HepG2 (cell line): ENCODE measurements at regions not wholly inside any gene's neighbourhood (a gene's known extent, or its start where the extent isn't known, plus 50 kb on each side); places are given as distances from the start of the nearest gene placed in this dataset.
A peak's percentile ranks its signal among the peaks of the same experiment; 100 is the strongest.

ENCODE experiments used
- ATAC-seq: fragments of 200-7000 bp; cut with Tn5 transposase; 3 replicates; pipeline ENCODE4 v1.9.1; 2020; ENCODE audit warnings: mild to moderate bottlenecking, moderate library complexity
- BruUV-seq: library from RNA; stranded (reverse); fragments of 400-500 nt; replicated peaks from 2 replicates; lab custom pipeline; 2021; lab: Mats Ljungman, UMichigan
- CTCF ChIA-PET: fragments of 300-600 bp; formaldehyde crosslinking; extraction: SDS; loops from one replicate; lab custom pipeline; 2021; ENCODE audit warnings: low total read pairs, inconsistent platforms, low intra/inter-chr PET ratio; lab: Yijun Ruan, JAX
- POLR2A ChIA-PET: fragments of 350-600 bp; sonication (Branson Sonifier 250); formaldehyde crosslinking; loops from one replicate; lab custom pipeline; 2020; ENCODE audit warnings: antibody characterized with exemption, inconsistent platforms; lab: Yijun Ruan, JAX
- DNase-seq: peaks from one replicate; pipeline ENCODE4 v3.0.0-alpha.2; 2015; ENCODE audit warnings: low spot score
- FAIRE-seq: peaks from 3 replicates; lab custom pipeline; 2011; peaks lifted over from hg19 to GRCh38; lab: Jason Lieb, UNC
- H2AFZ ChIP-seq: one replicate; pipeline ENCODE4 v1.6.1; 2011; ENCODE audit warnings: low read length, inconsistent platforms
- H3K27ac ChIP-seq: fragments of 300-600 bp; 3 replicates; pipeline ENCODE4 v1.8.0; 2011; ENCODE audit warnings: mixed run types, mild to moderate bottlenecking, mixed read lengths, low read length, inconsistent platforms; ENCODE audit not compliant: insufficient read depth; ENCODE audit errors: extremely low read length
- H3K27me3 ChIP-seq, 2 experiments: fragments of 200-600 bp in 1 of 2; 2 replicates in 1 of 2; 3 replicates in 1 of 2; pipeline versions ENCODE4 v1.6.0 to v1.8.0; 2011; ENCODE audit warnings: low read length in 2 of 2, mild to moderate bottlenecking in 2 of 2, moderate library complexity in 2 of 2, inconsistent platforms in 1 of 2; ENCODE audit not compliant: insufficient read depth in 2 of 2, control insufficient read depth in 1 of 2
- H3K36me3 ChIP-seq, 2 experiments: fragments of 200-600 bp in 1 of 2; replicated peaks in 1 of 2; 2 replicates in 1 of 2; 3 replicates in 1 of 2; pipeline versions ENCODE4 v1.5.1 to v1.8.0; 2011; ENCODE audit warnings: low read length in 2 of 2, inconsistent platforms in 1 of 2; ENCODE audit not compliant: insufficient read depth in 2 of 2, control insufficient read depth in 1 of 2
- H3K4me1 ChIP-seq: 2 replicates; pipeline ENCODE4 v1.5.1; 2012; ENCODE audit warnings: low read length, inconsistent platforms; ENCODE audit not compliant: insufficient read depth
- H3K4me2 ChIP-seq: 2 replicates; pipeline ENCODE4 v1.6.0; 2011; ENCODE audit warnings: low read depth, low read length, inconsistent platforms
- H3K4me3 ChIP-seq, 3 experiments: fragments of 200-600 bp in 1 of 3; sonication (generic), shearing (Covaris generic) in 1 of 3; replicated peaks in 1 of 3; 2 replicates each; pipeline ENCODE4 v1.5.1; 2011 to 2016; ENCODE audit warnings: low read length in 3 of 3, inconsistent platforms in 2 of 3, low read depth in 2 of 3, mild to moderate bottlenecking in 2 of 3, control low read depth in 1 of 3, mixed read lengths in 1 of 3; ENCODE audit not compliant: insufficient read depth in 1 of 3
- H3K79me2 ChIP-seq: one replicate; pipeline ENCODE4 v1.6.1; 2011; ENCODE audit warnings: low read length, inconsistent platforms; ENCODE audit not compliant: insufficient read depth
- H3K9ac ChIP-seq: 2 replicates; pipeline ENCODE4 v1.6.0; 2011; ENCODE audit warnings: mild to moderate bottlenecking, low read depth, low read length, inconsistent platforms; ENCODE audit not compliant: insufficient read depth
- H3K9me3 ChIP-seq: 2 replicates; pipeline ENCODE4 v1.5.1; 2012; ENCODE audit warnings: mild to moderate bottlenecking, low read length
- H4K20me1 ChIP-seq: 2 replicates; pipeline ENCODE4 v1.6.0; 2011; ENCODE audit warnings: inconsistent platforms, mild to moderate bottlenecking, low read length, moderate library complexity; ENCODE audit not compliant: insufficient read depth
- DDIT3 ChIP-seq: sonication (generic); formaldehyde crosslinking; IDR thresholded peaks from 2 replicates; pipeline ENCODE4 v1.4.0; 2020; ENCODE audit warnings: mild to moderate bottlenecking, missing genetic modification reagents
- EP300 ChIP-seq, 3 experiments: sonication (generic) in 1 of 3; formaldehyde crosslinking in 1 of 3; IDR thresholded peaks; 2 replicates each; pipeline versions ENCODE4 v1.5.1 to v1.6.1; 2011 to 2020; ENCODE audit warnings: low read depth in 2 of 3, low read length in 2 of 3, borderline replicate concordance in 1 of 3, improper control_type of control experiment in 1 of 3, mild to moderate bottlenecking in 1 of 3, missing genetic modification reagents in 1 of 3, moderate library complexity in 1 of 3
- FOXP1 ChIP-seq, 2 experiments: fragments of 450-650 bp in 1 of 2; IDR thresholded peaks; 2 replicates each; pipeline ENCODE4 v1.6.1; 2017 to 2018; ENCODE audit warnings: antibody characterized with exemption in 1 of 2
- HNRNPK ChIP-seq: fragments of 200-400 bp; formaldehyde crosslinking; IDR thresholded peaks from 2 replicates; pipeline ENCODE4 v1.6.1; 2018; ENCODE audit warnings: low read length, low read depth, moderate library complexity, mild to moderate bottlenecking; ENCODE audit not compliant: poor library complexity, severe bottlenecking
- STAG1 ChIP-seq: sonication (generic); formaldehyde crosslinking; IDR thresholded peaks from 2 replicates; pipeline ENCODE4 v1.4.0; 2020; ENCODE audit warnings: missing genetic modification reagents
- TCF12 ChIP-seq, 2 experiments: fragments of 450-650 bp in 1 of 2; sonication (generic) in 1 of 2; formaldehyde crosslinking in 1 of 2; IDR thresholded peaks; 2 replicates each; pipeline versions ENCODE4 v1.6.1 to v1.8.0; 2017 to 2022; ENCODE audit warnings: antibody characterized with exemption in 1 of 2, mild to moderate bottlenecking in 1 of 2, missing genetic modification reagents in 1 of 2, moderate library complexity in 1 of 2
- ZBTB14 ChIP-seq: sonication (generic); formaldehyde crosslinking; IDR thresholded peaks from 2 replicates; pipeline ENCODE4 v1.4.0; 2020; ENCODE audit warnings: missing genetic modification reagents
- ZBTB44 ChIP-seq: sonication (generic); formaldehyde crosslinking; IDR thresholded peaks from 2 replicates; pipeline ENCODE4 v1.4.0; 2020; ENCODE audit warnings: missing genetic modification reagents
- ZMYM2 ChIP-seq: sonication (generic); formaldehyde crosslinking; IDR thresholded peaks from 2 replicates; pipeline ENCODE4 v1.8.0; 2022; ENCODE audit warnings: mild to moderate bottlenecking, missing genetic modification reagents
- ZNF207 ChIP-seq: fragments of 450-650 bp; IDR thresholded peaks from 2 replicates; pipeline ENCODE4 v1.6.1; 2016; ENCODE audit warnings: antibody characterized with exemption, borderline replicate concordance
- ZNF652 ChIP-seq: IDR thresholded peaks from 2 replicates; pipeline ENCODE4 v1.6.1; 2016; ENCODE audit warnings: low read depth, borderline replicate concordance
- WGBS: methylation state at CpG from one replicate; pipeline ENCODE4 v1.1.6; 2017; ENCODE audit warnings: low lambda C conversion rate; 5-methylcytosine and 5-hydroxymethylcytosine counted together
- in situ Hi-C: cut with HindIII; loops from 2 replicates; pipeline ENCODE4 v1.10.0; 2017; ENCODE audit warnings: low pct_unique_long_range_greater_than_20kb; ENCODE audit not compliant: extremely low pct_ligation_motif_present
- intact Hi-C: fragments of 100-400 bp; cut with micrococcal nuclease; formaldehyde crosslinking; loops from one replicate; pipeline ENCODE4 v1.10.0; 2022; ENCODE audit not compliant: unreplicated experiment
- TF ChIP-seq, protein P1 (sequence below): sonication (generic); formaldehyde crosslinking; IDR thresholded peaks from 2 replicates; pipeline ENCODE4 v1.5.0; 2020; ENCODE audit warnings: mild to moderate bottlenecking, missing genetic modification reagents, moderate library complexity

DNA sequence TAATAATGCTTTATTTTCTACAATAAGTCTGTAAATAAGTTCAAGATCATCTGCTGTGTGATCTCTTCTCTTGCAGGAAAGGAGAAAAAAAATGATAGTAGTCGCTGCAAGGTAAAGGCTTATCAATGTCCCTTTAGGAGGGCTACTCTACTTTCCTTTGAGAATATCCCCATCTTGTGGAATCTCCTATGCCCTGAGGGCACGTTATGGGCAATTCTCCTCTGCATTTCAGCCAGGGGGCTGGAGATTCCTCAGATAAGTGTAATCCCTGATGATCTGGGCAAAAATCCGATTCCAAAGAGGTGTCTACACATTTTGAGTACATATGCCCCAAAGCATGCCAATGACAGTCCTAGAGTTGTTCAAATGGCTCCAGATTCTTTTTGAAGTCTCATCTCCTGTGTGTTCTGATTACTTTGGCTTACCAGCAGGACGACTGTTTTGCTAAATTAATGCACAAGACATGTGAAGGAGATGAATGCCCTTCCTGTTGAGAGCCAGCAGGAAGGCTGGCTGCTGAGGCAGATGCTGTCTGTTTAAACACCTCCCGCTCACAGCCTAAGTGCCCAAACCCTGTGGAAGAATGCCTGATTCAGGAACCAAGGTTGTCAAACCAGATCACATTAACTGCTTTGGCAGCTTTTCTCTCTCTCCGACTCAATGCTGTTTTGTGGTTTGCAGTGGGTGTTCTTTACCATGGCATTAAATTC is 171.2 kb upstream of the COL1A2 start:
- ATAC-seq: peak; percentile 43; the same call in 2 of the 3 replicates
- Histone ChIP-seq H4K20me1 (no peaks in the 10 kb centered on the region), H3K27ac (no peak overlapping the region), H3K9me3 (no peaks in the 10 kb centered on the region), H3K79me2 (no peaks in the 10 kb centered on the region), H2AFZ (no peak overlapping the region), H3K4me1 (0 out of 2 replicates have a peak, but pooled peaks cover under 1% of the 10 kb centered on the region), H3K36me3 (no peaks in the 10 kb centered on the region), H3K9ac (no peak overlapping the region), H3K4me3 (no peak overlapping the region), H3K27me3 (no peaks in the 10 kb centered on the region), H3K4me2 (no peak overlapping the region)
- in situ Hi-C loops (no loop called here), intact Hi-C loops (no loop called here)
- ChIA-PET CTCF (no interaction called here), POLR2A (no interaction called here)
- WGBS: 0% methylated on average over 6 of the region's 6 CpGs
- TF ChIP-seq ZNF207 (no peak), ZMYM2 (no peak), ZBTB14 (CRISPR knock-in tag) (no peak), STAG1 (CRISPR knock-in tag) (peak; percentile 43), EP300 (IDR thresholded peaks at IDR 0.05; ENCODE audit: low read depth in 2 of 2, low read length in 2 of 2) (no peak), EP300 (CRISPR knock-in tag; IDR thresholded peaks at IDR 0.05; ENCODE audit: borderline replicate concordance) (no peak), HNRNPK (no peak), DDIT3 (CRISPR knock-in tag) (no peak), ZBTB44 (no peak), ZNF652 (no peak), TCF12 (IDR thresholded peaks at IDR 0.05) (no peak), TCF12 (CRISPR knock-in tag; IDR thresholded peaks at IDR 0.05) (no peak), FOXP1 (IDR thresholded peaks at IDR 0.05) (no peak), FOXP1 (CRISPR knock-in tag; IDR thresholded peaks at IDR 0.05) (no peak)
- TF ChIP-seq, protein P1, sequence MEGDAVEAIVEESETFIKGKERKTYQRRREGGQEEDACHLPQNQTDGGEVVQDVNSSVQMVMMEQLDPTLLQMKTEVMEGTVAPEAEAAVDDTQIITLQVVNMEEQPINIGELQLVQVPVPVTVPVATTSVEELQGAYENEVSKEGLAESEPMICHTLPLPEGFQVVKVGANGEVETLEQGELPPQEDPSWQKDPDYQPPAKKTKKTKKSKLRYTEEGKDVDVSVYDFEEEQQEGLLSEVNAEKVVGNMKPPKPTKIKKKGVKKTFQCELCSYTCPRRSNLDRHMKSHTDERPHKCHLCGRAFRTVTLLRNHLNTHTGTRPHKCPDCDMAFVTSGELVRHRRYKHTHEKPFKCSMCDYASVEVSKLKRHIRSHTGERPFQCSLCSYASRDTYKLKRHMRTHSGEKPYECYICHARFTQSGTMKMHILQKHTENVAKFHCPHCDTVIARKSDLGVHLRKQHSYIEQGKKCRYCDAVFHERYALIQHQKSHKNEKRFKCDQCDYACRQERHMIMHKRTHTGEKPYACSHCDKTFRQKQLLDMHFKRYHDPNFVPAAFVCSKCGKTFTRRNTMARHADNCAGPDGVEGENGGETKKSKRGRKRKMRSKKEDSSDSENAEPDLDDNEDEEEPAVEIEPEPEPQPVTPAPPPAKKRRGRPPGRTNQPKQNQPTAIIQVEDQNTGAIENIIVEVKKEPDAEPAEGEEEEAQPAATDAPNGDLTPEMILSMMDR: peak; percentile 35
- BruUV-seq: no TSS peak
- no peak for DNase-seq
- no peak for FAIRE-seq
